ENCODE measurements at regions not wholly inside any gene's neighbourhood (a gene's known extent, or its start where the extent isn't known, plus 50 kb on each side); places are given as distances from the start of the nearest gene placed in this dataset.
"Not testable (repeated sequence)": the region's sequence is repeated elsewhere in the genome, so short reads cannot be mapped to it uniquely, and the experiment has no call there.

- DNase-seq = no peak
Measured at GRCh38 chr2:113337809-113338208, 59.1 kb upstream of the PAX8 start.

GRCh38 chr2:113336040-113336439 lies 57.3 kb upstream of the PAX8 start:
- peak in 1 of 2 experiments; percentile 7 for DNase-seq

- no peak for DNase-seq
Measured at GRCh38 chr2:113334147-113334546, 55.4 kb upstream of the PAX8 start.

- not testable (repeated sequence) for DNase-seq
Measured at GRCh38 chr2:113333735-113334134, 55.0 kb upstream of the PAX8 start.

- DNase-seq = not testable (repeated sequence)
Measured at GRCh38 chr2:113330060-113330767, 51.5 kb upstream of the PAX8 start.

GRCh38 chr2:113328973-113329372 lies 50.3 kb upstream of the PAX8 start:
- DNase-seq = not testable (repeated sequence)

- DNase-seq = not testable (repeated sequence)
Measured at GRCh38 chr2:113328572-113328971, 49.9 kb upstream of the PAX8 start.
